Prostate gland (tissue), 2 donors: ENCODE measurements at regions not wholly inside any gene's neighbourhood (a gene's known extent, or its start where the extent isn't known, plus 50 kb on each side); places are given as distances from the start of the nearest gene placed in this dataset.

Experiments
- DNase-seq: peaks from one replicate; pipeline ENCODE4 v3.0.0-alpha.2; 2019; ENCODE audit warnings: low spot score
- H3K27ac ChIP-seq, 2 donors: fragments of 200-600 bp; sonication (generic); 2 replicates each; pipeline ENCODE4 v1.5.1; 2017 to 2019
- H3K27me3 ChIP-seq: fragments of 200-600 bp; sonication (generic); replicated peaks from 2 replicates; pipeline ENCODE4 v1.5.1; 2019; ENCODE audit not compliant: insufficient read depth
- H3K36me3 ChIP-seq, 2 donors: fragments of 200-600 bp; sonication (generic); 1 replicate in 1 of 2; 2 replicates in 1 of 2; pipeline versions ENCODE4 v1.5.1 to v1.8.1; 2017 to 2019
- H3K4me1 ChIP-seq: fragments of 200-600 bp; sonication (generic); replicated peaks from 2 replicates; pipeline ENCODE4 v1.5.1; 2019
- H3K4me3 ChIP-seq, 2 donors: fragments of 200-600 bp; sonication (generic); 2 replicates each; pipeline ENCODE4 v1.5.1; 2017 to 2019
- H3K9me3 ChIP-seq: fragments of 200-600 bp; sonication (generic); 2 replicates; pipeline ENCODE4 v1.5.1; 2017
- POLR2A ChIP-seq: fragments of 450-650 bp; IDR thresholded peaks from one replicate; pipeline ENCODE4 v1.6.1; 2016; ENCODE audit warnings: antibody characterized with exemption, mild to moderate bottlenecking
- POLR2AphosphoS5 ChIP-seq: sonication (generic); formaldehyde crosslinking; IDR thresholded peaks from one replicate; pipeline ENCODE4 v1.6.1; 2017; ENCODE audit warnings: antibody characterized with exemption
- WGBS: methylation state at CpG from one replicate; pipeline ENCODE4 v1.1.5; 2018; 5-methylcytosine and 5-hydroxymethylcytosine counted together
- intact Hi-C: fragments of 100-400 bp; cut with DNase I; formaldehyde crosslinking; loops from one replicate; pipeline ENCODE4 v1.14.2; 2022
- TF ChIP-seq, protein P1 (sequence below), 4 experiments: fragments of 200-600 bp in 2 of 4; fragments of 450-650 bp in 2 of 4; sonication (generic) in 2 of 4; IDR thresholded peaks; 1 replicate in 3 of 4; 2 replicates in 1 of 4; pipeline ENCODE4 v1.5.1; 2016 to 2019; ENCODE audit warnings: antibody characterized with exemption in 4 of 4, mild to moderate bottlenecking in 2 of 4, moderate library complexity in 2 of 4

DNA sequence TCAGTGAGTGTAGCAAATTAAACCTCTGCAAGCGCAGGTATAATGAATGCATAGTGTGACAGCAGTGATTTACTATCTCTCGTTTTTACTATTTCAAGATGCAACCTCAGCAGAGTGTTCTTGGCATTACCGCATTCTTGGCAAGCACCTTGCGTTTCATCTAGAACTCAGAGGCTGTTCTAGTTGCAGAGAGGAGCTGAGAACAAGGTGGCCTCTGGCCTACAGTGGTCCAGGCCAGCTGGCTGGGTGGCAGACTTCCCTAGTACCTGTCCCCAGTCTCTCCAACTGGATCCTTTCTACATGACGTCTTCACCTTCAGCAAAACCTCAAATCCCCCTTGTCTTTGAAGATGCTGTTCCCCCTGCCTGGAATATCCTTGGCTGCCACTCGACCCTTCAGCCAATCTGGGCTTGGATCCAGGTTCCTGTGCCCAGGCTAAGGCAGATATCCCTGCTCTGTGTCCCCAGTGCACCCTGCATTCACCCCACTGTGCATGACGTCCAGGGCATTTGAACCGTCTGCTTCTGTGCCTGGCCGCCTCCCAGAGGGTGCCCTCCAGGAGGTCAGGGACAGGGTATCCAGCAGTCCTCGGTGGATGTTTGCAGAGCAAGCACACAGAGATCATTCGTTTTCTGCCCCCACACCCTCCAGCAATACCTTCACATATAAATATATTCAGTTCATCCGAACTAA, 120.4 kb upstream of the CPEB4 start:
- no peaks in the 10 kb centered on the region for H3K9me3 ChIP-seq
- H3K27me3 ChIP-seq = no peaks in the 10 kb centered on the region
- WGBS = 41% methylated on average over 12 of the region's 12 CpGs
- no peaks in the 10 kb centered on the region for H3K4me1 ChIP-seq
- peak; percentile 57 for DNase-seq
- H3K36me3 ChIP-seq = no peaks in the 10 kb centered on the region
- intact Hi-C loops = loop anchor here (10.0 kb wide), 1 partner anchor 117 kb away; the partner anchor contains the start of gene CPEB4
- TF ChIP-seq POLR2AphosphoS5 (peak; percentile 77), POLR2A (no peak)
- TF ChIP-seq, protein P1, sequence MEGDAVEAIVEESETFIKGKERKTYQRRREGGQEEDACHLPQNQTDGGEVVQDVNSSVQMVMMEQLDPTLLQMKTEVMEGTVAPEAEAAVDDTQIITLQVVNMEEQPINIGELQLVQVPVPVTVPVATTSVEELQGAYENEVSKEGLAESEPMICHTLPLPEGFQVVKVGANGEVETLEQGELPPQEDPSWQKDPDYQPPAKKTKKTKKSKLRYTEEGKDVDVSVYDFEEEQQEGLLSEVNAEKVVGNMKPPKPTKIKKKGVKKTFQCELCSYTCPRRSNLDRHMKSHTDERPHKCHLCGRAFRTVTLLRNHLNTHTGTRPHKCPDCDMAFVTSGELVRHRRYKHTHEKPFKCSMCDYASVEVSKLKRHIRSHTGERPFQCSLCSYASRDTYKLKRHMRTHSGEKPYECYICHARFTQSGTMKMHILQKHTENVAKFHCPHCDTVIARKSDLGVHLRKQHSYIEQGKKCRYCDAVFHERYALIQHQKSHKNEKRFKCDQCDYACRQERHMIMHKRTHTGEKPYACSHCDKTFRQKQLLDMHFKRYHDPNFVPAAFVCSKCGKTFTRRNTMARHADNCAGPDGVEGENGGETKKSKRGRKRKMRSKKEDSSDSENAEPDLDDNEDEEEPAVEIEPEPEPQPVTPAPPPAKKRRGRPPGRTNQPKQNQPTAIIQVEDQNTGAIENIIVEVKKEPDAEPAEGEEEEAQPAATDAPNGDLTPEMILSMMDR (IDR thresholded peaks at IDR 0.05) = no peak
- peak overlapping the region; percentile 34 to 74 for H3K27ac ChIP-seq
- H3K4me3 ChIP-seq = no peak overlapping the region

DNA sequence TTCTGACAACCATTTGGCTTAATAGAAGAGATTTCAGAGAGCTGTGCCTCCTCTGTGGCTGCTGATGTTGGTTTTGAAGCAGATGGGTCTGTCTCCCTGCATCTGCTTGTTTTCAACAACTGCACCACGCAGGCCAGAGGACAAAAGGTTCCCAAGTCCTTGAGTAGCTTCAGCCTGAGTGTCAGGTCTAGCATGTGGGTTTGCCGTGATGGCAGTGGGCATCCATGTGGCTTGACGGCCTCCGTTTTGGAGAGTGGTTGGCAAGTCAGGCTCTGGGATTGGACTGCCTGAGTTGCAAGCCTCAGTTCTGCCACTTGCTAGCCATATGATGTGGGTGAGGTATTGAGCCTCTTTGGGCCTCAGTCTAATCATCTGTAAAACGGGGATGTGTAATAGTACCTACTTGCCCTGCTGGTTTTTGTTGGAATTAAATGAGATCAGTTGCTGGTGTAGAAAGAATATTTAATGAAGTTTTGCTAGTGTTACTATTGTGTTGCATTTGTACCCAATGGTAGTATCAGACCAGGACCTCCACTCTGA, 119.8 kb upstream of the CPEB4 start:
- TF ChIP-seq POLR2A (no peak), POLR2AphosphoS5 (no peak)
- TF ChIP-seq, protein P1 (IDR thresholded peaks at IDR 0.05) = no peak
- intact Hi-C loops = loop anchor here (10.0 kb wide), 1 partner anchor 116 kb away; the partner anchor contains the start of gene CPEB4

DNA sequence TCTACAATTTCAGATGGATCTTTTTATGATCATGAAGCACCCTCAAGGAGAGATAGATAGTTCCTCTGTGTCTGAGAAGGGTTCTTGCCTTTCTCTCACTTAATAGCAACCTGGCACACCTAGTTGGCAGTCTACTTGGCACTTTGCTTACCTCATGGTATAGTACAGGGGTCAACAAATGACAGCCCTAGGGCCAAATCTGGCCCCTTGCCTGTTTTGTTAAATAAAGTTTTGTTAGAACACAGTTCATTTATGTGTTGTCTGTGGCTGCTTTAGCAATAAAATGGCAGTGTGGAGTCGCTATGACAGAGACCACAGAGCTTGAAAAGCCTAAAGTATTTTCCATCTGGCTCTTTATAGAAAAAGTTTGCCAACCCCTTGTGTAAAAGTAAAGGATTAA, 119.3 kb upstream of the CPEB4 start:
- Histone ChIP-seq H3K9me3 (no peaks in the 10 kb centered on the region), H3K4me3 (no peak overlapping the region), H3K36me3 (no peaks in the 10 kb centered on the region), H3K4me1 (no peaks in the 10 kb centered on the region), H3K27ac (no peak overlapping the region), H3K27me3 (no peaks in the 10 kb centered on the region)
- 82% methylated on average over 1 of the region's 1 CpG for WGBS
- TF ChIP-seq POLR2A = no peak
- TF ChIP-seq POLR2AphosphoS5 = no peak
- TF ChIP-seq, protein P1 (IDR thresholded peaks at IDR 0.05) = no peak
- no peak for DNase-seq
- intact Hi-C loops = loop anchor here (10.0 kb wide), 1 partner anchor 116 kb away; the partner anchor contains the start of gene CPEB4

More for the DNA sequence above, 119.8 kb upstream of the CPEB4 start:
- Histone ChIP-seq H3K9me3 (no peaks in the 10 kb centered on the region), H3K36me3 (no peaks in the 10 kb centered on the region), H3K4me3 (no peak overlapping the region), H3K27me3 (no peaks in the 10 kb centered on the region), H3K4me1 (no peaks in the 10 kb centered on the region), H3K27ac (peak overlapping the region; percentile 34 to 74)
- DNase-seq = no peak
- WGBS = 88% methylated on average over 5 of the region's 5 CpGs

DNA sequence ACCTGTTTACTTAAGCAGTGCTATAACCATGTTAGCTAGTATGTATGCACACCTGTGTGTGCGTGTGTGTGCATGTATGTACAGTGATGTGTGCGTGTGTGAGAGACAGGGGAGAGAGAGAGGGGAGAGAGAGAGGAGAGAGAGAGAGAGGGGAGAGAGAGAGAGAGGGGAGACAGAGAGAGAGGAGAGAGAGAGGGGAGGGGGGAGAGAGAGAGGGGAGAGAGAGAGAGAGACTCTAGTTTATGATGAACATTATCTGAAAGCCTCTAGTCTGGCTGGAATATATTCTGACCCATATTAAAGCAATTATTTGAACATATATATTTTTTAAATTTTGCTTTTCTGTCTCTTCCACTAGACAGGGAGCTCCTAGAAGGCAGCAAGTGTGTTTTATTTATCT, 117.5 kb upstream of the CPEB4 start:
- H3K36me3 ChIP-seq = no peaks in the 10 kb centered on the region
- H3K9me3 ChIP-seq = no peaks in the 10 kb centered on the region
- no peaks in the 10 kb centered on the region for H3K27me3 ChIP-seq
- DNase-seq = no peak
- no peak overlapping the region for H3K4me3 ChIP-seq
- no peaks in the 10 kb centered on the region for H3K4me1 ChIP-seq
- WGBS = 93% methylated on average over 2 of the region's 2 CpGs
- no peak overlapping the region for H3K27ac ChIP-seq
- TF ChIP-seq POLR2AphosphoS5 (no peak), POLR2A (no peak)
- TF ChIP-seq, protein P1 (IDR thresholded peaks at IDR 0.05) = no peak
- intact Hi-C loops = no loop called here
